ENCODE measurements at regions not wholly inside any gene's neighbourhood (a gene's known extent, or its start where the extent isn't known, plus 50 kb on each side); places are given as distances from the start of the nearest gene placed in this dataset.

- no peak for DNase-seq (ENCODE audit: low read depth)
- in situ Hi-C loops (cut with HindIII; ENCODE audit: low sequenced_read_pairs), result no loop called here
- no peak for TF ChIP-seq CTCF (IDR thresholded peaks at IDR 0.05; ENCODE audit: low read depth, low read length, missing control alignments)
- H3K4me3 ChIP-seq (ENCODE audit: low read depth, low read length), result no peak overlapping the region
Measured at GRCh38 chr6:22349051-22349450, 52.2 kb upstream of the PRL start.

- no peak for DNase-seq (ENCODE audit: low read depth)
- no peak for TF ChIP-seq CTCF (IDR thresholded peaks at IDR 0.05; ENCODE audit: low read depth, low read length, missing control alignments)
- in situ Hi-C loops (cut with HindIII; ENCODE audit: low sequenced_read_pairs), result no loop called here
- no peak overlapping the region for H3K4me3 ChIP-seq (ENCODE audit: low read depth, low read length)
Measured at GRCh38 chr6:22349528-22349927, 52.7 kb upstream of the PRL start.

- no peak for TF ChIP-seq CTCF (IDR thresholded peaks at IDR 0.05; ENCODE audit: low read depth, low read length, missing control alignments)
- in situ Hi-C loops (cut with HindIII; ENCODE audit: low sequenced_read_pairs), result no loop called here
- H3K4me3 ChIP-seq (ENCODE audit: low read depth, low read length), result no peak overlapping the region
- no peak for DNase-seq (ENCODE audit: low read depth)
Measured at GRCh38 chr6:22350109-22350508, 53.3 kb upstream of the PRL start.

- no peak overlapping the region for H3K4me3 ChIP-seq (ENCODE audit: low read depth, low read length)
- no peak for TF ChIP-seq CTCF (IDR thresholded peaks at IDR 0.05; ENCODE audit: low read depth, low read length, missing control alignments)
- no peak for DNase-seq (ENCODE audit: low read depth)
- in situ Hi-C loops (cut with HindIII; ENCODE audit: low sequenced_read_pairs), result no loop called here
Measured at GRCh38 chr6:22353101-22353500, 56.3 kb upstream of the PRL start.

GRCh38 chr6:22356362-22356940 is 59.6 kb upstream of the PRL start:
- no peak for TF ChIP-seq CTCF (IDR thresholded peaks at IDR 0.05; ENCODE audit: low read depth, low read length, missing control alignments)
- in situ Hi-C loops (cut with HindIII; ENCODE audit: low sequenced_read_pairs), result no loop called here
- no peak for DNase-seq (ENCODE audit: low read depth)
- H3K4me3 ChIP-seq (ENCODE audit: low read depth, low read length), result no peak overlapping the region

GRCh38 chr6:22357724-22358189 is 60.9 kb upstream of the PRL start:
- DNase-seq (ENCODE audit: low read depth), result no peak
- no peak for TF ChIP-seq CTCF (IDR thresholded peaks at IDR 0.05; ENCODE audit: low read depth, low read length, missing control alignments)
- H3K4me3 ChIP-seq (ENCODE audit: low read depth, low read length), result no peak overlapping the region
- in situ Hi-C loops (cut with HindIII; ENCODE audit: low sequenced_read_pairs), result no loop called here

Measured in astrocyte of the cerebellum (primary cell).